AG04449 (cell line): ENCODE measurements at regions not wholly inside any gene's neighbourhood (a gene's known extent, or its start where the extent isn't known, plus 50 kb on each side); places are given as distances from the start of the nearest gene placed in this dataset.
"Not testable (repeated sequence)": the region's sequence is repeated elsewhere in the genome, so short reads cannot be mapped to it uniquely, and the experiment has no call there.

Experiments
- CTCF ChIA-PET: fragments of 350-600 bp; formaldehyde crosslinking; extraction: SDS; loops from one replicate; lab custom pipeline; 2021; ENCODE audit warnings: antibody characterized with exemption; lab: Yijun Ruan, JAX
- POLR2A ChIA-PET: fragments of 400-600, 350-600 bp; formaldehyde crosslinking; extraction: SDS; loops from one replicate; lab custom pipeline; 2020; ENCODE audit warnings: antibody characterized with exemption, inconsistent platforms; lab: Yijun Ruan, JAX
- DNase-seq: peaks from one replicate; pipeline ENCODE4 v3.0.0-alpha.2; 2010; ENCODE audit warnings: low read depth, low spot score
- H3K4me3 ChIP-seq: 2 replicates; pipeline ENCODE4 v1.5.1; 2011; ENCODE audit warnings: low read depth, mild to moderate bottlenecking, control low read depth, low read length
- TF ChIP-seq, protein P1 (sequence below): IDR thresholded peaks from one replicate; pipeline ENCODE4 v1.5.1; 2011; ENCODE audit warnings: mild to moderate bottlenecking, moderate library complexity, low read length, control low read depth, inconsistent platforms; ENCODE audit not compliant: insufficient read depth; ENCODE audit errors: missing control alignments

DNA sequence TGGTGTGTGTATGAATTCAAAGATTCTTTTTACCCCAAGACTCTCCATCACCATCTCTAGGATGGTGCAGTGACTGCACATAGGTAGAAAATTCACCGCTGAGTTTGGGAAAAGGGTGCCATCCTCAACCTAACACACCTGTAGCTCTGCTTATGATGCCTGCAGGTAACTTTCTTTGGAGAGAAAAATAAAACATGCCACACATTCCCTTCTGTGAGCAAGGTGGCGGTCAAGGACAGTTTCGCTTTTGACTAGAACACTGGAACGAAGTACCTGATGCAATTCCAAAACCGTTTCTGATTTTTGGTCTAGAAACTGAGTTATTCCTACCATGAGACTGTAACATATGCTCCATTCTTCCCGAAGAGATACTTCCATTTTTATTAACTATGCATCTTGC lies 205.6 kb downstream of the FGFR2 start:
- ChIA-PET CTCF (no interaction called here), POLR2A (no interaction called here)
- no peak for DNase-seq
- TF ChIP-seq, protein P1, sequence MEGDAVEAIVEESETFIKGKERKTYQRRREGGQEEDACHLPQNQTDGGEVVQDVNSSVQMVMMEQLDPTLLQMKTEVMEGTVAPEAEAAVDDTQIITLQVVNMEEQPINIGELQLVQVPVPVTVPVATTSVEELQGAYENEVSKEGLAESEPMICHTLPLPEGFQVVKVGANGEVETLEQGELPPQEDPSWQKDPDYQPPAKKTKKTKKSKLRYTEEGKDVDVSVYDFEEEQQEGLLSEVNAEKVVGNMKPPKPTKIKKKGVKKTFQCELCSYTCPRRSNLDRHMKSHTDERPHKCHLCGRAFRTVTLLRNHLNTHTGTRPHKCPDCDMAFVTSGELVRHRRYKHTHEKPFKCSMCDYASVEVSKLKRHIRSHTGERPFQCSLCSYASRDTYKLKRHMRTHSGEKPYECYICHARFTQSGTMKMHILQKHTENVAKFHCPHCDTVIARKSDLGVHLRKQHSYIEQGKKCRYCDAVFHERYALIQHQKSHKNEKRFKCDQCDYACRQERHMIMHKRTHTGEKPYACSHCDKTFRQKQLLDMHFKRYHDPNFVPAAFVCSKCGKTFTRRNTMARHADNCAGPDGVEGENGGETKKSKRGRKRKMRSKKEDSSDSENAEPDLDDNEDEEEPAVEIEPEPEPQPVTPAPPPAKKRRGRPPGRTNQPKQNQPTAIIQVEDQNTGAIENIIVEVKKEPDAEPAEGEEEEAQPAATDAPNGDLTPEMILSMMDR, result no peak
- H3K4me3 ChIP-seq, result no peak overlapping the region

DNA sequence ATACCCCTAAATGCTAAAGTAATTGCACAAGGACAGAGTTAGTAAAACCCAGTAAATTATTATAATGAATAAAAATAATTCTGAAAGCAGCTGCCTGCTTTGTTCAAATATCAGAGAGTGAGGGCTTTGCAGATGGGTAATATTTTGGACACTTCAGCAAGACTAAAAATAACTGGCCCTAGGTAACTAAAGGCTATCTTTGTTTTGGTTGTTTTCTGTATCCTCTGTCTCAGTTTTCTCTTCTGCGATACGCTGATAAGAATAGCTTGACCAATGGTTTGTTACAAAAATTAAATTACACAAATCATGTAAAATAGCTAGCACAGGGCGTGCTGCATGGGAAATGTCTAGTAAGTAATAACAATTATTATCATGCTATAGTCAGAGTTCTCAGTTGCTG lies 204.7 kb downstream of the FGFR2 start:
- CTCF ChIA-PET, result no interaction called here
- POLR2A ChIA-PET, result no interaction called here
- no peak for DNase-seq
- no peak overlapping the region for H3K4me3 ChIP-seq
- TF ChIP-seq, protein P1, result no peak

DNA sequence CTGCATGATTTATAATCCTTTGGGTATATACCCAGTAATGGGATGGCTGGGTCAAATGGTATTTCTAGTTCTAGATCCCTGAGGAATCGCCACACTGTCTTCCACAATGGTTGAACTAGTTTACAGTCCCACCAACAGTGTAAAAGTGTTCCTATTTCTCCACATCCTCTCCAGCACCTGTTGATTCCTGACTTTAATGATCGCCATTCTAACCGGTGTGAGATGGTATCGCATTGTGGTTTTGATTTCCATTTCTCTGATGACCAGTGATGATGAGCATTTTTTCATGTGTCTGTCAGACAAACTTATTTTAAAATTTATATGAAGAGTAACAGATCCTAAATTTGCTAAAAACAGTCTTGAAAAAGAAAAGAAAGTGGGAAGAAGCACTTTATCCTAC lies 197.7 kb downstream of the FGFR2 start:
- DNase-seq, POLR2A ChIA-PET, H3K4me3 ChIP-seq, CTCF ChIA-PET: not testable (repeated sequence)

DNA sequence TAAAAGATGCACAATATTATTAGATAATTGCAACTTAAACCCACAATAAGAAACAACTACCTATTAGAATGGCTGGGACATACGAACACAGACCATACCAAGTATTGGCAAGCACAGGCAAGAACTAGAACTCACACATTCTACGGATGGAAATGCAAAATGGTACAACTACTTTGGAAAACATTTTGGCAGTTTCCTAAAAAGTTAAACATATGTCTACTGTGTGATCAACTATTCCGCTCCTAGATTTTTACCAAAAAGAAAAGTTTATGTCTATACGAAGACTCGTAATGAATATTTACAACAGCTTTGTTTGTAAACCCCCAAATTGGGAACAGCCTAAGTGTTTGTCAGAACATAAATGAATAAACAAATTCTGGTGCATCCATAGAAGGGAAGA lies 194.7 kb downstream of the FGFR2 start:
- no peak for DNase-seq
- ChIA-PET POLR2A (no interaction called here), CTCF (no interaction called here)
- no peak overlapping the region for H3K4me3 ChIP-seq
- TF ChIP-seq, protein P1, result no peak

DNA sequence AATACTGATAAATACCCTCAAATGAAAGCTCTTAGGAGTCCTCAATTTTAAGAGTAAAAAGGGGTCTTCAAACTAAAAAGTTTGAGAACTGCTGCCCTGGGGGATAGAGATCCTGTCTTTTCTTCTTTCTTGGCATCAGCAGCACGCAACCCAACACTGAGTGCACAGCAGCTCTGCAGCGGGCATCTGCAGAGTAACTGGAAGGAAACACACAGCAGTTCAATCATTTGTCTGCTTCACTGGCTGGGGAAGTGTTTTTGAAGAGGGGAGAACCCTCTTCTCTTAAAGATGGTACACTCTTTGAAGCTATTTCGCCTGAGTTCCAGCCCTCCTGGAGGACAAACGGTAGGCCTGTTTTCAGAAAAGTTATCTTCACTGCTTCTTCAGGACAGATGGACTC lies 193.6 kb downstream of the FGFR2 start:
- CTCF ChIA-PET, result no interaction called here
- TF ChIP-seq, protein P1, result no peak
- POLR2A ChIA-PET, result no interaction called here
- no peak overlapping the region for H3K4me3 ChIP-seq
- no peak for DNase-seq

DNA sequence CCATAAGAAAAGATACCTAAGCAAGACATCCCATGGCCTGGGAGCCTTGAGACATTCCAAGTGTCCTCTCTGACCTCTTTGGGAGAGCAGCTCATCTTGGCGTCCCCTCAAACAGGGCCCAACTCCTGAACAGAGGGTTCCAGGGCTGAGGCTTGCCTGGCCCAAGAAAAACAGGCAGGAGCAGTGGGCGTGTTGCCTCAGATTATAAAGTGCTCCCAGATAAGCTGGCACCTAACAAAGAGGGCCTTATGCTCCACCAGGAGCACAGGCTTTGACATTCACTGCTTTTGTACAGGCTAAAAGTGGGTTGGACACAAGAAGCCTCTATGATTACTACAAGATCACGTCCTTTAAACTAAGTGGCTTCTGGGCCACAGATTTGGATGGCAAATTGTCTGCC lies 193.1 kb downstream of the FGFR2 start:
- CTCF ChIA-PET, result no interaction called here
- DNase-seq, result no peak
- TF ChIP-seq, protein P1, result no peak
- POLR2A ChIA-PET, result no interaction called here
- H3K4me3 ChIP-seq, result no peak overlapping the region

DNA sequence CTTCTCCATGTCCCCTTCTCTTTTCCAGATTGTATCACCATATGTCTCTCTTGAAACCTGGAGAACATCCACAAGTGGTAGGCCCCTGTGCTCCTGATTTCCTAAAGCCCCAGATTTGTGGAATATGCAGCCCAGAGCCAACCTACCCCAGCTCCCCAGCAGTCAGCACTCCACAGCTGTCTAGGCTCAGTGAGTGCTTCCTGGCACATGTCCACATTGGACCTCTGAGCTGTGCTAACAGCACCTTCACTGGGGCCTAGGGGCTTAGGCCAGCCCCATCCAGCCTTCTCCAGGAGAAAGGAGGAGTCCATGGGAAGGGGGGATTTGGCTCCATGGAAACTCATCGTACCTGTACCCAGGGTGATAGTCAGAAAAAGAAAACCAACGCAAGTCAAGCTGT lies 192.7 kb downstream of the FGFR2 start:
- ChIA-PET POLR2A (no interaction called here), CTCF (no interaction called here)
- DNase-seq, result no peak
- H3K4me3 ChIP-seq, result no peak overlapping the region
- TF ChIP-seq, protein P1, result no peak
